ENCODE measurements at regions not wholly inside any gene's neighbourhood (a gene's known extent, or its start where the extent isn't known, plus 50 kb on each side); places are given as distances from the start of the nearest gene placed in this dataset.
"Not testable (repeated sequence)": the region's sequence is repeated elsewhere in the genome, so short reads cannot be mapped to it uniquely, and the experiment has no call there.

DNA sequence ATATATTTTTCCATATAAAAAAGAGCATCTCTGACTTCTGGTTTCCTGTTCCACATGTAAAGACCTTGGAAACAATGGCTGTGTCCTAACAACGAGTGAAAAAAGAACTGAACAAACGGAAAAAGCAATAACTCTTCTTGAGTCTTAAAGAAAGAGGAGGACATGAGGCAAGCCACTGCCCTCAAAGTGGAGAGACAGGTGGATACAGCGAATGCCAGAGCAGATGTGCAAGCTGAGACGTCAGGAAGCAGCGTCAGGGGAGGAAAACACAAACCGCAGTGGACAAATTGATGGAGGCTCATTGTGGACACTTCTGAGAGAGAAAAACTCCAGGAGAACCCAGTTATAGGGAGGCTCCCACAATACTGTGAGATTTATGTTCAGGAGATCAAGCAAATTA lies 208.0 kb upstream of the MME start:
- Histone ChIP-seq H4K20me1 (ENCODE audit: insufficient read depth, poor library complexity, severe bottlenecking) (no peaks in the 10 kb centered on the region), H3K9me3 (ENCODE audit: low read depth) (no peaks in the 10 kb centered on the region), H3K4me1 (ENCODE audit: insufficient read depth) (no peaks in the 10 kb centered on the region), H3K79me2 (no peaks in the 10 kb centered on the region), H3K36me3 (replicated peaks; ENCODE audit: insufficient read depth, low read depth) (no peaks in the 10 kb centered on the region), H2AFZ (no peak overlapping the region), H3K27ac (no peak overlapping the region), H3K4me3 (no peak overlapping the region), H3K27me3 (no peaks in the 10 kb centered on the region), H3K4me2 (no peak overlapping the region), H3K9me2 (replicated peaks; ENCODE audit: insufficient read depth) (no peaks in the 10 kb centered on the region)
- 81% methylated on average over 6 of the region's 6 CpGs for WGBS (ENCODE audit: low lambda C conversion rate, missing lambda C conversion rate)
- no peak for DNase-seq (ENCODE audit: low spot score)
- TF ChIP-seq, protein P1, sequence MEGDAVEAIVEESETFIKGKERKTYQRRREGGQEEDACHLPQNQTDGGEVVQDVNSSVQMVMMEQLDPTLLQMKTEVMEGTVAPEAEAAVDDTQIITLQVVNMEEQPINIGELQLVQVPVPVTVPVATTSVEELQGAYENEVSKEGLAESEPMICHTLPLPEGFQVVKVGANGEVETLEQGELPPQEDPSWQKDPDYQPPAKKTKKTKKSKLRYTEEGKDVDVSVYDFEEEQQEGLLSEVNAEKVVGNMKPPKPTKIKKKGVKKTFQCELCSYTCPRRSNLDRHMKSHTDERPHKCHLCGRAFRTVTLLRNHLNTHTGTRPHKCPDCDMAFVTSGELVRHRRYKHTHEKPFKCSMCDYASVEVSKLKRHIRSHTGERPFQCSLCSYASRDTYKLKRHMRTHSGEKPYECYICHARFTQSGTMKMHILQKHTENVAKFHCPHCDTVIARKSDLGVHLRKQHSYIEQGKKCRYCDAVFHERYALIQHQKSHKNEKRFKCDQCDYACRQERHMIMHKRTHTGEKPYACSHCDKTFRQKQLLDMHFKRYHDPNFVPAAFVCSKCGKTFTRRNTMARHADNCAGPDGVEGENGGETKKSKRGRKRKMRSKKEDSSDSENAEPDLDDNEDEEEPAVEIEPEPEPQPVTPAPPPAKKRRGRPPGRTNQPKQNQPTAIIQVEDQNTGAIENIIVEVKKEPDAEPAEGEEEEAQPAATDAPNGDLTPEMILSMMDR (IDR thresholded peaks at IDR 0.05; ENCODE audit: poor library complexity), result no peak
- TF ChIP-seq EZH2 (IDR thresholded peaks at IDR 0.05; ENCODE audit: borderline replicate concordance) (no peak), EZH2phosphoT487 (IDR thresholded peaks at IDR 0.05; ENCODE audit: low read depth, severe bottlenecking, unreplicated experiment) (no peak)

DNA sequence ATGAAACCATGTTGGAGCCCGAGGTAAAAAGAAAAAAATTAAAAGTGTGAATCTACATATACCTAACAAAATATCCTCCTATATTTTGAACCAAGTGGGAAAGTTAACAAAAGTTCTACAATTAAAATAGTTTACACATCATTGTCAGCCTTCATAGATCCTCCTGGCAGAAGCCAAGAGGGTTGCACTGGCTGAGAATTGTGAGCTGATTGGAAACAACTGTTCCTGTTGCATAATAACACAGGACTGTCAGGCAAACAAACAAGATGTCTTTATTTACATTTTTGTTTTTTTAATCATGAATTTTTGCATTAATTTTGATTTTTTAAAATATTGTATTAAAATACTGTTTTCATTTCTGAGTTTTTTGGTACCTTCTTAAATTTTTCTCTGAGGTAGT lies 215.2 kb upstream of the MME start:
- H2AFZ ChIP-seq, result no peak overlapping the region
- no peaks in the 10 kb centered on the region for H3K9me2 ChIP-seq (replicated peaks; ENCODE audit: insufficient read depth)
- 54% methylated on average over 1 of the region's 1 CpG for WGBS (ENCODE audit: low lambda C conversion rate, missing lambda C conversion rate)
- DNase-seq (ENCODE audit: low spot score), result no peak
- H3K4me2 ChIP-seq, result no peak overlapping the region
- no peak overlapping the region for H3K4me3 ChIP-seq
- H3K79me2 ChIP-seq, result no peaks in the 10 kb centered on the region
- H3K27ac ChIP-seq, result no peak overlapping the region
- no peaks in the 10 kb centered on the region for H4K20me1 ChIP-seq (ENCODE audit: insufficient read depth, poor library complexity, severe bottlenecking)
- H3K36me3 ChIP-seq (replicated peaks; ENCODE audit: insufficient read depth, low read depth), result no peaks in the 10 kb centered on the region
- H3K4me1 ChIP-seq (ENCODE audit: insufficient read depth), result no peaks in the 10 kb centered on the region
- TF ChIP-seq EZH2 (IDR thresholded peaks at IDR 0.05; ENCODE audit: borderline replicate concordance) (no peak), EZH2phosphoT487 (IDR thresholded peaks at IDR 0.05; ENCODE audit: low read depth, severe bottlenecking, unreplicated experiment) (no peak)
- TF ChIP-seq, protein P1 (IDR thresholded peaks at IDR 0.05; ENCODE audit: poor library complexity), result no peak
- no peaks in the 10 kb centered on the region for H3K27me3 ChIP-seq
- H3K9me3 ChIP-seq (ENCODE audit: low read depth), result no peaks in the 10 kb centered on the region

DNA sequence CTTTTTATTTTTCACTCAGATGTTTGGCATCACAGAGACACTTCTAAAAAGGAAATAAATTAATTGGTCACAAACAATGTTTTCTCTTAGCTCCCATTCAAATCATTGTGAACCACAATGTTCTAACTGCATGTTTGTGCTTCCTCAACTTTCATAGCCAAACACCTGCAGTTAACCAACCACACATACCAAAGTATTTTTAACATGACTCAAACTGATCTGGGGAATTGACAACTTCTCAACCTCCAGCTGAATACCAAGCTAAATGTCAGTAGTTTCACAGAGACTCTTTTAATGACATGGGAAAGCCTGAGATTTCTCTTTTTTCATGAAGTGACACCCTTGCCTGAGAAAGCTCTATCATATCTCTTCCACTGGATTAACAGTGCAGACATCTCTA lies 217.9 kb upstream of the MME start:
- Histone ChIP-seq H2AFZ (no peak overlapping the region), H3K27me3 (no peaks in the 10 kb centered on the region), H3K27ac (no peak overlapping the region), H3K4me1 (ENCODE audit: insufficient read depth) (no peaks in the 10 kb centered on the region), H3K9me3 (ENCODE audit: low read depth) (no peaks in the 10 kb centered on the region), H3K36me3 (replicated peaks; ENCODE audit: insufficient read depth, low read depth) (no peaks in the 10 kb centered on the region), H3K9me2 (replicated peaks; ENCODE audit: insufficient read depth) (no peaks in the 10 kb centered on the region), H3K4me2 (no peak overlapping the region), H3K4me3 (no peak overlapping the region), H4K20me1 (ENCODE audit: insufficient read depth, poor library complexity, severe bottlenecking) (no peaks in the 10 kb centered on the region), H3K79me2 (no peaks in the 10 kb centered on the region)
- TF ChIP-seq, protein P1 (IDR thresholded peaks at IDR 0.05; ENCODE audit: poor library complexity), result no peak
- TF ChIP-seq EZH2phosphoT487 (IDR thresholded peaks at IDR 0.05; ENCODE audit: low read depth, severe bottlenecking, unreplicated experiment) (no peak), EZH2 (IDR thresholded peaks at IDR 0.05; ENCODE audit: borderline replicate concordance) (no peak)
- no peak for DNase-seq (ENCODE audit: low spot score)

DNA sequence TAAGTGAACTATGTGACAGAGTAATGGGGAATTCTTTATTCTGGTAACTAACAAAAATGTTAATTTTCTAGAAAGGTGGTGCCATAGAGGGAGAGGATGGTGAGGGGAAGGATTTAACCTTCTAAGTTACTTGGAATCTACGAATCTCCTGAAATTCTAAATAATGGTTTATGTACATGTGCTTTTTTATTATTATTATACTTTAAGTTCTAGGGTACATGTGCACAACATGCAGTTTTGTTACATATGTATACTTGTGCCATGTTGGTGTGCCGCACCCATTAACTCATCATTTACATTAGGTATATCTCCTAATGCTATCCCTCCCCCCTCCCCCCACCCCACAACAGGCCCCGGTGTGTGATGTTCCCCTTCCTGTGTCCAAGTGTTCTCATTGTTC lies 227.1 kb upstream of the MME start:
- H3K36me3 ChIP-seq (replicated peaks; ENCODE audit: insufficient read depth, low read depth); H3K4me1 ChIP-seq (ENCODE audit: insufficient read depth); H3K4me2 ChIP-seq; H2AFZ ChIP-seq; H3K9me2 ChIP-seq (replicated peaks; ENCODE audit: insufficient read depth); H3K4me3 ChIP-seq; H4K20me1 ChIP-seq (ENCODE audit: insufficient read depth, poor library complexity, severe bottlenecking); H3K27me3 ChIP-seq; H3K9me3 ChIP-seq (ENCODE audit: low read depth); H3K27ac ChIP-seq; H3K79me2 ChIP-seq; DNase-seq (ENCODE audit: low spot score): not testable (repeated sequence)
- 85% methylated on average over 2 of the region's 3 CpGs for WGBS (ENCODE audit: low lambda C conversion rate, missing lambda C conversion rate)

Measured in hepatocyte (in vitro differentiated cells).